ENCODE measurements at regions not wholly inside any gene's neighbourhood (a gene's known extent, or its start where the extent isn't known, plus 50 kb on each side); places are given as distances from the start of the nearest gene placed in this dataset.

DNA sequence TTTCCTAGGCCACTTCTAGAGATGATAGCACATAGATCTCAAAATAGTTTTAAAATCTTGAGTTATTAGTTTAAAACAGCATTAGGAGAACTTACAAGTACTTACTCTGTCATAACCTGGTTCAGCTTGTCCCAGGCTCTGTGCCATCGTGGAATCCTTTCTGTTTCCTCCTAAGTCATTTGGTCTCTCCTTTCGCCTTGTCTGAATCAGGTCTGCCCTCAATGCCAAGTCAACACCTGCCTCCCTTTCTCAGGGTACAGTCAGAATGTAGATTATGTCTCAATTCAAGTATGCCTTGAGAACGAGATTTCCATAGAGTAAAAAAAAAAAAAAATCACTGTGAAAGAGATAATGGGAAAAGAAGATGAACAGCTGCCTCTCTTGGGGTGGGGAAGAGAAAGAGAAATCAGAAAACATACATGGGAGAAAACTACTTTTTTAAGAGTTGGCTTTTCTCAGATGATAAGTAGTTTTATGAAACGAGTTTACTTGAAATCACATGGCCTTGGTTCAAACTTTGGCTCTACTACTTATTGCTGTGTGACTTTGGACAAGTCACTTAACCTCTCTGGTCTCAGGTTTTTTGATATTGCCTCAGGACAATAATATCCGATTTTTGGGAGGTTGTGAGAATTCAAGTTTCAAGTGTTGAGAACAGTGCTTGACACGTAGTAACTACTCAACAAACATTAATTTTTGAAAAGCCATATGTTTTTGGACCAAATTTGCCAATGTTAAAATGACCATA, 219.8 kb downstream of the SQOR start:
- TF ChIP-seq, protein P1, sequence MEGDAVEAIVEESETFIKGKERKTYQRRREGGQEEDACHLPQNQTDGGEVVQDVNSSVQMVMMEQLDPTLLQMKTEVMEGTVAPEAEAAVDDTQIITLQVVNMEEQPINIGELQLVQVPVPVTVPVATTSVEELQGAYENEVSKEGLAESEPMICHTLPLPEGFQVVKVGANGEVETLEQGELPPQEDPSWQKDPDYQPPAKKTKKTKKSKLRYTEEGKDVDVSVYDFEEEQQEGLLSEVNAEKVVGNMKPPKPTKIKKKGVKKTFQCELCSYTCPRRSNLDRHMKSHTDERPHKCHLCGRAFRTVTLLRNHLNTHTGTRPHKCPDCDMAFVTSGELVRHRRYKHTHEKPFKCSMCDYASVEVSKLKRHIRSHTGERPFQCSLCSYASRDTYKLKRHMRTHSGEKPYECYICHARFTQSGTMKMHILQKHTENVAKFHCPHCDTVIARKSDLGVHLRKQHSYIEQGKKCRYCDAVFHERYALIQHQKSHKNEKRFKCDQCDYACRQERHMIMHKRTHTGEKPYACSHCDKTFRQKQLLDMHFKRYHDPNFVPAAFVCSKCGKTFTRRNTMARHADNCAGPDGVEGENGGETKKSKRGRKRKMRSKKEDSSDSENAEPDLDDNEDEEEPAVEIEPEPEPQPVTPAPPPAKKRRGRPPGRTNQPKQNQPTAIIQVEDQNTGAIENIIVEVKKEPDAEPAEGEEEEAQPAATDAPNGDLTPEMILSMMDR (conservative IDR thresholded peaks at IDR 0.05 in 1 of 2, IDR thresholded peaks at IDR 0.05 in 1 of 2; ENCODE audit: extremely low read depth in 1 of 2, insufficient read depth in 1 of 2, low read depth in 1 of 2, low read length in 2 of 2): no peak
- no peak for TF ChIP-seq EZH2 (IDR thresholded peaks at IDR 0.05; ENCODE audit: borderline replicate concordance, low read length)
